SH-SY5Y (cell line): ENCODE measurements at regions not wholly inside any gene's neighbourhood (a gene's known extent, or its start where the extent isn't known, plus 50 kb on each side); places are given as distances from the start of the nearest gene placed in this dataset.

Experiments used
- GATA2 ChIP-seq: IDR thresholded peaks from 2 replicates; pipeline ENCODE4 v1.6.1; 2011; ENCODE audit warnings: mild to moderate bottlenecking, low read depth, low read length
- GATA3 ChIP-seq: IDR thresholded peaks from 2 replicates; pipeline ENCODE4 v1.6.1; 2011; ENCODE audit warnings: low read depth, mild to moderate bottlenecking, low read length, moderate library complexity

DNA sequence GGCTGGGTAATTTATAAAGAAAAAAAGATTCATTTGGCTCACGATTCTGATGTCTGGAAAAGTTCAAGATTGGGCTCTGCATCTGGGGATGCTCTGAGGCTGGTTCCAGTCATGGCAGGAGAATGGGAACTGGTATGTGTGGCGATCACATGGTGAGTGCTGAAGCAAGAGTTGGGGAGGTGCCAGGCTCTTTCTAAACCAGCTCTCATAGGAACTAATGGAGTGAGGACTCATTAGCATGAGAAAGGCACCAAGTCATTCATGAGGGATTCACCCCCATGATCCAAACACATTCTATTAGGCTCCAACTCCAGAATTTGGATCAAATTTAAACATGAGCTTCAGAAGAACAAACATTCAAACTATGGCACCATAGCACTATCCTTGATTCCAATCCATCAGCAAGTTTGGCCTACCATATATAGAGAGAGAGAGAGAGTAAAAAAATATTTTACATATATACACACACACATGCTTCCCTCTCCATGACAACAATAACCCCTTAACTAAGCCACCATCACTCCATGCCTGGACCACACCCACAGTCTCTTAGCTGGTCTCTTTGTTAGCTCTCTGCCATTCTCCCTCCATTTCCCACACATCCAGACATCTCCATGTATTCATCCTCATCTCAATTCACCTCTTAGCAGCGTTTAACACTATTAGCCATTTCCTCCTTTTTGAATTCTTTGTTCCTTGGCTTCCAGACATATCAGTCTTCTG is 57.9 kb downstream of the NPY start:
- TF ChIP-seq GATA2 (no peak), GATA3 (no peak)

DNA sequence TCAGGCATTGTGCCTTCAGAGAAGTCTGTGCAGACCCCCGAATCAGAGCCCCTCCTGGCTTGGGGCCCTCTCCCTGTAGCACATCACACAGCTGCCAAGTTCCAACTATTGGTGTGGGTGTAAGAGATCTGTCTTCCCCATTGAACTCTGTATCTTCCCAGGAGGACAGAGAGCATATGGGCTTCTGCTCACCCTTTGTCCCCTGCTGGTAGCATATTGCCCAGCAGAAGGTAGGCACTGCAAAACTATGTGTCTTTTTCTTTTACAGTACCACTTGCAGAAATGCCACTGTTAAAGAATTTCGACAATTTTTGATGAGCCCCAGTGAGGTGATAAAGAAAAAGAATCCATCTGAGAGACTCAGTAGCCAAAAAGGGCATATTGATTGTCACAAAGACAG is 59.6 kb downstream of the NPY start:
- TF ChIP-seq GATA2 (no peak), GATA3 (no peak)

DNA sequence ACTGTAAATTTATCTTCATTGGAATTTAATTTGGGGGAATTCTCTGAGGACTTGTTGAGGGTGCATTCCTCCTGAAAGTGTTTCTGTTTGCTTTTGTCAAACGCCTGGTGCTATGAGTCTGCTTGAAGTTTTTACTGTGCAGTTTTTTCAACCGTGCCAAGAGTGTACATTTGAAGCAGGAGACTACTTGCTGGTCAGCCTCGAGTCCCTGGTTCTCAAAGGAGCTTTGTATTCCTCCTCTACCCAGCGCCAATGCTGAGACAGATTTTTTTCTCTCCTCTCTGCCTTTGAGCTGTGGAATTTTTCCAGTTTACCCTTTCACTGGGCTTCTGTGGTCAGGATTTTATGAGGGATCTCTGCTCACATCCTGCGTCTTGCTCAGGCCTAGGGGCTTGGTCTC is 62.1 kb downstream of the NPY start:
- TF ChIP-seq GATA3 = no peak
- no peak for TF ChIP-seq GATA2

DNA sequence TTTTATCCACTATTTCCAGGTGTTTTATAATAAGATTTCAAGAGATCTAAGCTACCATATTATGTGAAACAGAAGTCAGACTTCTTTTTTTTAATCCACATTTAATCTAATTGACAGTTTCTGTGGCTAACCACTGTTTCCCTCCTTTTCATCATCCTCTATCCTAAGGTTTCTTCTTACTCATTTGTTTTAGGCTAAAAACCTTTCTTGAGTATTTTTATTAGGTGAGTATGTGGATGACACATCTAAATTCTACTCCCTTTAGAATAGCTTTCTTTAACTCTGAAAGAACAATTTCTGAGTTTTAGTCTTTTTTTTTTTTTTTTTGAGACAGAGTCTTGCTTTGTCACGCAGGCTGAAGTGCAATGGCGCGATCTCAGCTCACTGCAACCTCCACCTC is 62.7 kb downstream of the NPY start:
- TF ChIP-seq GATA2 = no peak
- TF ChIP-seq GATA3 = no peak

DNA sequence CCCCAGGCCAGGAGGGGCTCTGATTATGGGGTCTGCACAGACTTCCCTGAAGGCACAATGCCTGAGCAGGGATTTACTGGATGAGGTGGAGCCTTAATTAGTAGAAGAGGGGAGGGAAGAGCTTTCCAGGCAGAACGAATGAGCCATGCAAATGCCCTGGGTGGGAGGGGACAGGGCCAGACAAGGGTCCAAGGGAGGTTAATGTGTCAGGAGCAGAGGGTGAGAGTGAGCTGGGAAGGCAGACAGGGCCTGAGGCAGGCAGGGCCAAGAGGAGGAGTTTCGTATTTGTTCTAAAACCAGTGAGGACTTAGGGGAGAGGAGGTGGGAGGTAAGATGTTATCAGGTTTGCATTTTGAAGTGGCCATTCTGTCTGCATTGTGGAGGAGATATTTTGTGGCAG is 65.3 kb downstream of the NPY start:
- no peak for TF ChIP-seq GATA3
- 0 out of 2 replicates have a peak, but pooled peaks have one; percentile 15 for TF ChIP-seq GATA2

DNA sequence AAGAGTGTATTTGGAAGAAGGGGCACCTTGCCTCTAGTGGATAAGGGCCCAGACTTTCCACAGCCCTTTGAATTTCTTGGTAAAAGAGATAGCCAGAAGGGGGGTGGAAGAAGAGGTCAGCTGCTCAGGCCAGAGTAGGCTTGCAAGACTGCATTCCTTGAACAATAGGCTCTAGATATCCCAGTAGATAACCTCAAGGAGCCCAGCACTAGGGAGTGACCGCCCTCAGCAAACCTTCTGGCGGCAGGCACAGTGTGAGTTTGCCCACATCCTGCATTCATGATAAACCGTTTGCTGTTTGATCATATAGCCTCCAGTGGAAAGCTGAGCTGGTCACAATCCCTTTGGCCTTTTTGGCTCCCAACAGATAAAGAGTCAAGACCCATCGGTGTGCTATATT is 70.5 kb downstream of the NPY start:
- TF ChIP-seq GATA3 = no peak
- TF ChIP-seq GATA2 = no peak

DNA sequence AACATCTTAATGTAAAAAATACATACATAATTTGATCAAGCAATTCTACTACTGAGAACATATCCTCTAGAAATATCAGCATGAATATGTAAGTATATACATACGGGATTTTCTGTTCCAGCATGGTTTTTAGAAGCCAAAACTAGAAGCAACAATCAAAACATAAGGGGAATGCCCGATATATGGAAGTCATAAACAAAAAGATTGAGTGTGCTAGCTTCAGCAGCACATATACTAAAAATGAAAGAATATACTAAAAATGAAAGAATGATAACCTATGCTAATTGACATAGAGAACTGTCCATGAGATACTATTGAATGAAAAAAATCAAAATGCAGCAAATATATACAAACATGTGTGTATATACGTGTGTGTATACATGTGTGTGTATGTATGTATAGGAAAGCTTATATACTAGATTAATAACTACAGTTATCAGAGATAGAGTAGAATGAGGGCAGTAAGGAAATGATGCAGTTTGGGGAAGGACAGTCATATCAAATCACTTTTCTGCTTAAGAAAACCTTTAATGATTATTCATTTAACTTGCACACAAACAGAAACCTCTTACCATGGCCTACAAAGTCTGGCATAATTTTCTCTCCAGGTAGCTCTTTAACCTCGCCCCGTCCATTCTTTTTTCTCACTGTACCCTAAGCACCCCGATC is 72.9 kb downstream of the NPY start:
- no peak for TF ChIP-seq GATA2
- no peak for TF ChIP-seq GATA3

DNA sequence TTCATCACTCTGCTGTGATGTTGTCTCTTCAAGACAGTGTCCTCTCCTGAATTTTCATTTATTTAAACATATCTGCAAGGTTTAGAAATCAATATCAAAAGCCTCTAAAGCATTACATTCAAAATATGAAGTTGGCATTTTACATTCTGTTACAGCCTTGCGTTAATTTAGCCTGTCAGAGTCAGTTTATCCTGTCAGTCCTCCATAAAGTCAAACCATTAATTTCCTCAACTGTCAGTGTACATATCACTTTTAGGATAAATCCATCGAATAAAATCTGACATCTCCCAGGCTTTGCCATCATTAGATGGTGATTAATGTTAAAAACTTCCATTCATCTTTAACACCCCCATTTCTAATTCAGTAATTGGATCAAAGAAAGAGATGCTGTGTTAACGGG is 77.0 kb downstream of the NPY start:
- TF ChIP-seq GATA3 (no peak), GATA2 (no peak)

DNA sequence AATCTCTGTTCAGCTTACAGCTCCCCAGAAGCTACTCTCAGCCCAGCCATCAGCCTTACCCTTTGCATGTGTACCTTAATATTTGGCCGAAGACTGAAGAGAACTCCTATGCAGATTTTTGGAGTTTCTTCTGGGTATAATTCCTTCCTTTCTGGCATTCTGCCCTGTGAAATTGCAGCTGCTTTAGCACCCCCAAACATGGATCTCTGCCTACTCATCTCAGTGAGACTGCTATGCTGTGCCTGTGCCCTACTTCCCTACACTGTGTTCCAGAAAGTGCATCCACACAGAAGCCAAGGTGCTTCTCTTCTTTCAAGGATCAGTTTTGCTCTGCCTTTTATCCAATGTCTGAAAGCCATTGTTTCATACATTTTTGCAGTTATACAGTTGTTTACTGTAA is 81.6 kb downstream of the NPY start:
- TF ChIP-seq GATA2 (no peak), GATA3 (no peak)

DNA sequence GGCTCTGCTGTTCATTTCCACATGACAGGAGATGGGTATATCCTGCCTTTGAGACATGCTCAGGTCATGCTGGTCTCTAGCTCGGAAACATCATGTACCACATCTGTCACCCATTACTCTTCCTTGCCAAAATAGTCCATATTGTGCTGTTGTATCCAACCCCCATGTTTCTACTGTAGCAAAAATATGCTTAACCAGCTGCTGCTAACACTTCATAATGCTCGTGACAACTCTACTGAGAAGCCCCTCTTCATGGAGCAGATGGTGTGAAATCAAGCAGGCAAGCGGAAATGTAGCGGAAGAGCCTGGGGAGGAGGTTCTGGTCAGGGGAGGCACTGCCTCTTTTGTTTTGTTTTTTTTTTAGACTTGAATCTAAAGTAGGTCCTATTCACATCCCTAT is 82.9 kb downstream of the NPY start:
- TF ChIP-seq GATA3 = no peak
- TF ChIP-seq GATA2 = no peak

DNA sequence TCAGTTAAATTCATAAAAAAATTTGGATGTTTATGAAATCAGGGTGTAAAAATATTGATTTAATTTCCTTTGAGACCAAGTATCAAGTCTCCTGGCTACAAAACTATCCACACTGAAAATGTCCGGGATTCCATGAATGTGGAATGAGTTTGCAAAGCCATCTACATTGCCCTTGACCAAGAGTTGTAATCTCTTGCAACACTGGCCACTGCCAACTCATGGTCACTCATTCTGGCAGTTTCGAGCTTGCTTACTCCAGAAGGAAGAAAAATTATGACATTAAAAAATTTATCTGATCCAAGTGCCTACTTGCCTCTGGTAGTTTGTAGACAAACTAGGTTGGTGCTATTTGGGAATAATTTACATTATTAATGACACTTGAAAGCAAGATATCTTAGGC is 84.2 kb downstream of the NPY start:
- TF ChIP-seq GATA2 = no peak
- no peak for TF ChIP-seq GATA3

DNA sequence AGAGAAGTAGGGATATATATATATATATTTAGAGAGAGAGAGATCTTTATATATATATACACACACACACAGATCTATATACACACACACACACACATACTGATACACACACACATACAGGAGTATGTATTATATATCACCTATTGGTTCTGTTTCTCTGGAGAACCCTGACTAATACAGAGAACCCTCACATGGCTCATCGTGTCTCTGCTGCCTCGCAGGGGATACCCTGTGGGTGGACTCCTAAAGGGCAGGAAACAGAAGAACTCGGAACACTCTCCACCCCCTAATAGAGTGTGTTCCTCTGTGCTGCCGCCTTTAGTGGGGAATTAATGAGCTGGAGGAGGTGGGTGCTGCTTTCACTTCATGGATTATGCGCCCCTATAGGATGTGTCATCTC is 86.6 kb downstream of the NPY start:
- TF ChIP-seq GATA2 (no peak), GATA3 (no peak)

DNA sequence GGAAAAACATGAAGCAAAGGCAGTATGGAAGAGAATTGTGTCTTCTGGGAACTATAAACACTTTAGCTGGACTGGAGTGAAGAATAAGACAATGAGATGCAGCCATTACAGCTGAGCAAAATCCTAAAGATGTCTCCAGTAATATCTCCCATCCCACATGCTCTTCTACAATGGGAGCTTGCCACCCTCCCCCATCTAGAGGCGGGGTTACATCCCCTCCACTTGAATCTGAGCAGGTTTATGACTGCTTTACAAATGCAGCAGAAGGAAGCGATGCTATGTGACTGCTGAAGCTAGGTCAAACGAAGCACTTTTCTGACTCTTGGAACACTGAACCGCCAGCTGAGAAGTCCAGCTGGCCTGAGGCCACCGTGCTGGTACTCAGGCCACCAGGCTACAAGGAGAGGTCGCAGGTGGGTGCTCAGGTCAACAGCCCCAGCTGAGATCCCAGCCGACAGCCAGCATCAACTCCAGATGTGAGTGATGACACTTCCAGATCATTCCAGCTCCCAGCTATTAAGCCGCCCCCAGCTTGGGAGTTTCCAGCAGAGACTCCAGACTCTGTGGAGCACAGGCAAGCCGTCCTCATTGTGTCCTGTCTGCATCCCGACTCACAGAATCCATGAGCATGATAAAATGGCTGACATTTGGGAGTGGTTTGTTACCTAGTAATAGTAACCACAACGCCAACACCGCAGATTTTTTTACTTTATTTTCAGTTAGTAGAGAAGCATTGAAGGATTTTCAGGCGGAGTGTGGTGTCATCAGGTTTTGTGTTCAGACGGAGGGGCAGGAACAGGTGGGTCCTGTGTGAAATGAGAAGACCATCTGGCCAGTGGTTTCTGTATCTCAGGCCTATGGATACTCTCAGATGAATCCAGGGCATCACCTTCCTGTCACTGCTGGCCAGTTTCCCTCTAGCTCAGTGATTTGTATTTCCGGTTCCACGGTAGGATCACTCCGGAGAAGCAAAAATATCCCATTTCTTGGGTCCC is 89.3 kb downstream of the NPY start:
- TF ChIP-seq GATA2 (no peak), GATA3 (no peak)

DNA sequence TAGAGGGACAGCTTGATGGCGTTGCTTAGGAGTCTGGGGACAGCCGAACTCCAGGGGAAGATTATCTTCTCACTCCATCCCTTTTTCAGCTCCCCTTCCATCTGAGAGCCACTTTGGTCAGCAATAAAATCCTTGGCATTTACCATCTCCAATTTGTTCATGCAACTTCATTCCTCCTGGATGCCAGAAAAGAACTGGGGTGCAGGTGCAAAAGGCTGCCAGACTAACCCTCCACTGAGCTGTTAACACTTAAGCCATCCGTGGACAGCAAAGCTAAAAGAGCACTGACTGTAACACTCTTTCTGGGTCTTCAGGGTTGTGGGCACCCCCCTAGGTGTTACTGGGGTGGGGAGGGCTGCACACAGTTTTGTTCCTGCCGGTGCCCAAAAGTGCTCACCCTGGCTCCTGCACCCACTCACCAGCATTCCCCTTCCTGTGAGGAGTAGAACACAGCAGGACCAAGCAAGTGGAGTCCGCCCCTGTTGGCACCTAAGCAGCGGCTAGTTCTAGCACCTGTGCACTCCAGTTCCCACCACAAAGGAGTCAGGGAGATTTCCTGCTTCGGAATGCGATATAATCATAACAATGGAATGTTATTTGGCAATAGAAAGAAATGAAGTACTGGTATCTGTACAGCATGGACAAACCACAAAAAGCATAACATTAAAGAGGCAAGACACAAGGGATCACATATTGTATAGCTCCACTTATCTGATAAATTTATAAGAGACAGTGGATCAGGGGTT is 95.1 kb downstream of the NPY start:
- TF ChIP-seq GATA3 (no peak), GATA2 (no peak)
